HEK293T (cell line): ENCODE measurements at regions not wholly inside any gene's neighbourhood (a gene's known extent, or its start where the extent isn't known, plus 50 kb on each side); places are given as distances from the start of the nearest gene placed in this dataset.
"Not testable (repeated sequence)": the region's sequence is repeated elsewhere in the genome, so short reads cannot be mapped to it uniquely, and the experiment has no call there.

Experiments
- CTCF ChIA-PET: fragments of 350-600 bp; formaldehyde crosslinking; extraction: SDS; loops from one replicate; lab custom pipeline; 2021; ENCODE audit warnings: antibody characterized with exemption, inconsistent platforms; lab: Yijun Ruan, JAX
- POLR2A ChIA-PET: fragments of 350-600 bp; formaldehyde crosslinking; extraction: SDS; loops from one replicate; lab custom pipeline; 2020; ENCODE audit warnings: antibody characterized with exemption, inconsistent platforms; lab: Yijun Ruan, JAX
- DNase-seq: peaks from one replicate; pipeline ENCODE4 v3.0.0; 2012; ENCODE audit warnings: mixed read lengths; ENCODE audit errors: extremely low spot score
- ARNT ChIP-seq: fragments of 450-650 bp; IDR thresholded peaks from 2 replicates; pipeline ENCODE4 v1.6.1; 2017; ENCODE audit warnings: mild to moderate bottlenecking
- BHLHE40 ChIP-seq: fragments of 450-650 bp; IDR thresholded peaks from 2 replicates; pipeline ENCODE4 v1.6.1; 2016; ENCODE audit warnings: mild to moderate bottlenecking, moderate library complexity, borderline replicate concordance
- CTBP1 ChIP-seq: fragments of 450-650 bp; IDR thresholded peaks from 2 replicates; pipeline ENCODE4 v1.6.1; 2016; ENCODE audit warnings: borderline replicate concordance
- ELF4 ChIP-seq: fragments of 450-650 bp; IDR thresholded peaks from 2 replicates; pipeline ENCODE4 v1.6.1; 2017; ENCODE audit warnings: antibody characterized with exemption
- FOXA1 ChIP-seq: fragments of 450-650 bp; IDR thresholded peaks from 2 replicates; pipeline ENCODE4 v1.6.1; 2016; ENCODE audit warnings: mild to moderate bottlenecking
- FOXK2 ChIP-seq: fragments of 450-650 bp; IDR thresholded peaks from 2 replicates; pipeline ENCODE4 v1.6.1; 2016; ENCODE audit warnings: mild to moderate bottlenecking
- FOXM1 ChIP-seq: fragments of 450-650 bp; IDR thresholded peaks from 2 replicates; pipeline ENCODE4 v1.6.1; 2017; ENCODE audit warnings: mild to moderate bottlenecking, borderline replicate concordance
- HDGF ChIP-seq: fragments of 450-650 bp; IDR thresholded peaks from 2 replicates; pipeline ENCODE4 v1.6.1; 2017; ENCODE audit warnings: antibody characterized with exemption, borderline replicate concordance
- L3MBTL2 ChIP-seq: fragments of 450-650 bp; conservative IDR thresholded peaks from 2 replicates; pipeline ENCODE4 v1.6.1; 2016; ENCODE audit warnings: mild to moderate bottlenecking
- LEF1 ChIP-seq: fragments of 450-650 bp; IDR thresholded peaks from 2 replicates; pipeline ENCODE4 v1.6.1; 2017; ENCODE audit warnings: mild to moderate bottlenecking, borderline replicate concordance
- NFRKB ChIP-seq: fragments of 450-650 bp; IDR thresholded peaks from 2 replicates; pipeline ENCODE4 v1.6.1; 2016; ENCODE audit warnings: mild to moderate bottlenecking, moderate library complexity
- PKNOX1 ChIP-seq: fragments of 450-650 bp; IDR thresholded peaks from 2 replicates; pipeline ENCODE4 v1.6.1; 2016
- SP1 ChIP-seq: fragments of 450-650 bp; IDR thresholded peaks from 2 replicates; pipeline ENCODE4 v1.6.1; 2017
- SUZ12 ChIP-seq: fragments of 450-650 bp; IDR thresholded peaks from 2 replicates; pipeline ENCODE4 v1.6.1; 2016; ENCODE audit warnings: mild to moderate bottlenecking
- TARDBP ChIP-seq: fragments of 450-650 bp; IDR thresholded peaks from 2 replicates; pipeline ENCODE4 v1.6.1; 2016
- ZNF384 ChIP-seq: fragments of 450-650 bp; IDR thresholded peaks from 2 replicates; pipeline ENCODE4 v1.6.1; 2016

- DNase-seq: no peak
- POLR2A ChIA-PET: interaction anchor here (1.3 to 1.6 kb wide), 2 partner anchors 53 to 235 kb away, joined by 9 read pairs; no protein-coding TSS in a partner anchor
- TF ChIP-seq ZNF384: no peak
- no peak for TF ChIP-seq BHLHE40
- TF ChIP-seq SP1: no peak
- TF ChIP-seq PKNOX1: peak; percentile 58
- TF ChIP-seq TARDBP: no peak
- no peak for TF ChIP-seq ARNT
- TF ChIP-seq CTBP1: no peak
- CTCF ChIA-PET: interaction anchor here (0.6 to 3.0 kb wide), 7 partner anchors 10 to 1545 kb away, joined by 3 to 27 read pairs (median 3); no protein-coding TSS in a partner anchor
These were observed 134.7 kb downstream of the KCNJ12 start for GRCh38 chr17:21510686-21511362.

- ChIA-PET POLR2A (interaction anchor here (0.6 to 1.6 kb wide), 5 partner anchors 18 to 235 kb away, joined by 3 to 9 read pairs (median 3); no protein-coding TSS in a partner anchor), CTCF (interaction anchor here (0.6 to 3.0 kb wide), 8 partner anchors 9 to 472 kb away, joined by 3 to 27 read pairs (median 4); no protein-coding TSS in a partner anchor)
- DNase-seq: peak; percentile 77
- TF ChIP-seq LEF1: no peak
- TF ChIP-seq L3MBTL2: peak; percentile 73
- no peak for TF ChIP-seq ZNF384
These were observed 135.4 kb downstream of the KCNJ12 start for GRCh38 chr17:21511363-21512195.

GRCh38 chr17:21512307-21513011 is 136.3 kb downstream of the KCNJ12 start:
- ChIA-PET CTCF (interaction anchor here (0.6 to 3.0 kb wide), 6 partner anchors 8 to 379 kb away, joined by 3 to 27 read pairs (median 4); no protein-coding TSS in a partner anchor), POLR2A (interaction anchor here (0.9 to 1.6 kb wide), 5 partner anchors 17 to 414 kb away, joined by 3 to 9 read pairs (median 3); no protein-coding TSS in a partner anchor)
- TF ChIP-seq NFRKB (no peak), L3MBTL2 (no peak), CTBP1 (no peak), FOXA1 (no peak), ZNF384 (no peak), TARDBP (no peak), SUZ12 (no peak), FOXK2 (no peak), ELF4 (no peak), SP1 (no peak), HDGF (no peak), LEF1 (no peak), PKNOX1 (no peak), ARNT (no peak), FOXM1 (no peak), BHLHE40 (no peak)
- no peak for DNase-seq

GRCh38 chr17:21513012-21513570 is 136.9 kb downstream of the KCNJ12 start:
- ChIA-PET CTCF (interaction anchor here (0.6 to 3.0 kb wide), 10 partner anchors 12 to 233 kb away, joined by 3 to 27 read pairs (median 3); no protein-coding TSS in a partner anchor), POLR2A (interaction anchor here (0.9 kb wide), 2 partner anchors 56 to 414 kb away, joined by 3 read pairs; no protein-coding TSS in a partner anchor)
- no peak for TF ChIP-seq PKNOX1
- peak; percentile 30; the same call in 1 of the 2 replicates for TF ChIP-seq L3MBTL2
- DNase-seq: peak; percentile 88

- CTCF ChIA-PET: interaction anchor here (1.8 kb wide), 1 partner anchor 10 kb away, joined by 6 read pairs; no protein-coding TSS in a partner anchor
- DNase-seq, POLR2A ChIA-PET: not testable (repeated sequence)
These were observed 138.4 kb downstream of the KCNJ12 start for GRCh38 chr17:21514567-21514966.
